B cell (primary cell): ENCODE measurements at regions not wholly inside any gene's neighbourhood (a gene's known extent, or its start where the extent isn't known, plus 50 kb on each side); places are given as distances from the start of the nearest gene placed in this dataset.

Source experiments
- ATAC-seq: fragments of 200-7000 bp; cut with Tn5 transposase; one replicate; pipeline ENCODE4 v1.10.0; 2021; ENCODE audit warnings: low read depth, mild to moderate bottlenecking, moderate number of reproducible peaks, moderate library complexity
- CTCF ChIA-PET: fragments of 350-600 bp; sonication (Branson Sonifier 250); formaldehyde crosslinking; loops from one replicate; lab custom pipeline; 2021; ENCODE audit warnings: antibody characterized with exemption, inconsistent platforms; lab: Charles Lee
- POLR2A ChIA-PET: fragments of 350-600 bp; sonication (Branson Sonifier 250); formaldehyde crosslinking; loops from one replicate; lab custom pipeline; 2021; ENCODE audit warnings: antibody characterized with exemption; lab: Charles Lee
- DNase-seq: peaks from one replicate; pipeline ENCODE4 v3.0.0; 2013
- H2AFZ ChIP-seq: 2 replicates; pipeline ENCODE4 v1.6.1; 2012; ENCODE audit warnings: mild to moderate bottlenecking, low read depth, low read length; ENCODE audit not compliant: insufficient read depth, poor library complexity, severe bottlenecking
- H3K27ac ChIP-seq, 2 donors: 1 replicate in 1 of 2; 2 replicates in 1 of 2; pipeline ENCODE4 v1.5.1; 2012 to 2013; ENCODE audit warnings: low read length in 2 of 2, mild to moderate bottlenecking in 2 of 2, moderate library complexity in 1 of 2
- H3K27me3 ChIP-seq, 4 experiments: fragments of 200-600 bp in 1 of 4; sonication (generic) in 1 of 4; replicated peaks in 1 of 4; 1 replicate in 2 of 4; 2 replicates in 2 of 4; pipeline versions ENCODE4 v1.6.1 to v1.7.0; 2013 to 2016; ENCODE audit warnings: low read length in 3 of 4, mild to moderate bottlenecking in 2 of 4, mixed read lengths in 1 of 4, moderate library complexity in 1 of 4; ENCODE audit not compliant: insufficient read depth in 4 of 4, control insufficient read depth in 3 of 4; ENCODE audit errors: control extremely low read depth in 1 of 4
- H3K36me3 ChIP-seq, 2 experiments: replicated peaks in 1 of 2; 1 replicate in 1 of 2; 2 replicates in 1 of 2; pipeline versions ENCODE4 v1.6.1 to v1.7.1; 2013; ENCODE audit warnings: low read length in 1 of 2; ENCODE audit not compliant: insufficient read depth in 2 of 2, control insufficient read depth in 1 of 2; ENCODE audit errors: control extremely low read depth in 1 of 2, extremely low read depth in 1 of 2
- H3K4me1 ChIP-seq, 2 donors: fragments of 200-600 bp in 1 of 2; sonication (generic) in 1 of 2; 1 replicate in 1 of 2; 2 replicates in 1 of 2; pipeline versions ENCODE4 v1.5.1 to v1.6.1; 2013 to 2017; ENCODE audit warnings: low read length in 2 of 2; ENCODE audit not compliant: control insufficient read depth in 2 of 2, insufficient read depth in 2 of 2
- H3K4me2 ChIP-seq: replicated peaks from 2 replicates; pipeline ENCODE3; 2012; ENCODE audit warnings: mild to moderate bottlenecking, low read depth, low read length; ENCODE audit not compliant: poor library complexity, severe bottlenecking
- H3K4me3 ChIP-seq, 5 experiments: fragments of 200-600 bp in 1 of 5; sonication (generic) in 1 of 5; 1 replicate in 3 of 5; 2 replicates in 2 of 5; pipeline versions ENCODE4 v1.5.1 to v1.7.0; 2011 to 2016; ENCODE audit warnings: low read length in 4 of 5, mild to moderate bottlenecking in 4 of 5, low read depth in 2 of 5, control low read depth in 1 of 5, moderate library complexity in 1 of 5; ENCODE audit not compliant: insufficient read depth in 1 of 5; ENCODE audit errors: control extremely low read depth in 1 of 5, extremely low read depth in 1 of 5
- H3K79me2 ChIP-seq: fragments of 200-600 bp; sonication (generic); one replicate; pipeline ENCODE4 v1.6.0; 2016; ENCODE audit warnings: low read length; ENCODE audit not compliant: control insufficient read depth, insufficient read depth
- H3K9ac ChIP-seq: fragments of 200-600 bp; sonication (generic); 2 replicates; pipeline ENCODE4 v1.6.1; 2017; ENCODE audit warnings: mild to moderate bottlenecking, low read length, moderate library complexity
- H3K9me3 ChIP-seq, 3 donors: one replicate each; pipeline versions ENCODE4 v1.6.1 to v1.7.1; 2013; ENCODE audit warnings: low read length in 2 of 3; ENCODE audit not compliant: control insufficient read depth in 2 of 3, insufficient read depth in 1 of 3; ENCODE audit errors: control extremely low read depth in 1 of 3
- H4K20me1 ChIP-seq: 2 replicates; pipeline ENCODE4 v1.6.0; 2012; ENCODE audit warnings: mild to moderate bottlenecking, low read length; ENCODE audit not compliant: insufficient read depth, control insufficient read depth, poor library complexity, severe bottlenecking
- H3K27ac Mint-ChIP-seq: one replicate; pipeline ENCODE4 v1.8.0; 2021; ENCODE audit warnings: mixed read lengths
- H3K27me3 Mint-ChIP-seq: one replicate; pipeline ENCODE4 v1.8.0; 2021; ENCODE audit warnings: mixed read lengths
- H3K4me1 Mint-ChIP-seq: one replicate; pipeline ENCODE4 v1.8.0; 2021; ENCODE audit warnings: mixed read lengths
- H3K4me3 Mint-ChIP-seq: one replicate; pipeline ENCODE4 v1.8.0; 2021; ENCODE audit warnings: mixed read lengths
- H3K9me3 Mint-ChIP-seq: one replicate; pipeline ENCODE4 v1.8.0; 2022; ENCODE audit warnings: mixed read lengths; ENCODE audit not compliant: insufficient read depth
- EZH2 ChIP-seq: IDR thresholded peaks from 2 replicates; pipeline ENCODE4 v1.6.1; 2012; ENCODE audit warnings: borderline replicate concordance, low read depth, mild to moderate bottlenecking, moderate library complexity, low read length; ENCODE audit not compliant: insufficient read depth, poor library complexity, severe bottlenecking
- WGBS: methylation state at CpG from one replicate; pipeline ENCODE4 v1.1.5; 2013; ENCODE audit warnings: missing lambda C conversion rate; ENCODE audit not compliant: insufficient coverage; 5-methylcytosine and 5-hydroxymethylcytosine counted together
- intact Hi-C: fragments of 100-400 bp; cut with micrococcal nuclease; formaldehyde crosslinking; loops from one replicate; pipeline ENCODE4 v1.10.0; 2022
- TF ChIP-seq, protein P1 (sequence below): fragments of 200-600 bp; IDR thresholded peaks from one replicate; pipeline ENCODE4 v1.8.0; 2022; ENCODE audit warnings: antibody characterized with exemption, mild to moderate bottlenecking

DNA sequence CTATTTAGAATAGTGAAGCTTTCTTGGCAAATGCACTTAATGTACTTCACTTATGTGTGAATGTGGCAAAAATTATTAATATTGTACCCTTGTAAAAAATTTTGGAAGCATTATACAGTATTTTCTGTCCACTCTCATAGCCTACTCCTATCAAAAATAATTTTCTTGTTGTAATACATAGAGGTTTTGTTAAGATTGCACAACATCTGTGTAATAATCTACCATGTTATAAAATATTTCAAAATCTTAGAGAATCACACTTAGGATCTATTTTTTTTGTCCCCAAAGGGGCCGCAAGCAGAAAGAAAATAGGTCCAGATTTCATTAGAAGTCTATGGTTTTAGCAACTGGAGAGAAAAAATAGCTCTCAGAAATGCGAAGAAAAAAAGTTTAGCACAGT, 945.9 kb downstream of the CDH18 start:
- H3K4me3 Mint-ChIP-seq: no peak overlapping the region
- ChIA-PET POLR2A (no interaction called here), CTCF (no interaction called here)
- H3K9ac ChIP-seq: no peak overlapping the region
- TF ChIP-seq EZH2: no peak
- TF ChIP-seq, protein P1, sequence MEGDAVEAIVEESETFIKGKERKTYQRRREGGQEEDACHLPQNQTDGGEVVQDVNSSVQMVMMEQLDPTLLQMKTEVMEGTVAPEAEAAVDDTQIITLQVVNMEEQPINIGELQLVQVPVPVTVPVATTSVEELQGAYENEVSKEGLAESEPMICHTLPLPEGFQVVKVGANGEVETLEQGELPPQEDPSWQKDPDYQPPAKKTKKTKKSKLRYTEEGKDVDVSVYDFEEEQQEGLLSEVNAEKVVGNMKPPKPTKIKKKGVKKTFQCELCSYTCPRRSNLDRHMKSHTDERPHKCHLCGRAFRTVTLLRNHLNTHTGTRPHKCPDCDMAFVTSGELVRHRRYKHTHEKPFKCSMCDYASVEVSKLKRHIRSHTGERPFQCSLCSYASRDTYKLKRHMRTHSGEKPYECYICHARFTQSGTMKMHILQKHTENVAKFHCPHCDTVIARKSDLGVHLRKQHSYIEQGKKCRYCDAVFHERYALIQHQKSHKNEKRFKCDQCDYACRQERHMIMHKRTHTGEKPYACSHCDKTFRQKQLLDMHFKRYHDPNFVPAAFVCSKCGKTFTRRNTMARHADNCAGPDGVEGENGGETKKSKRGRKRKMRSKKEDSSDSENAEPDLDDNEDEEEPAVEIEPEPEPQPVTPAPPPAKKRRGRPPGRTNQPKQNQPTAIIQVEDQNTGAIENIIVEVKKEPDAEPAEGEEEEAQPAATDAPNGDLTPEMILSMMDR: no peak
- no peak overlapping the region for H3K4me2 ChIP-seq
- H3K36me3 ChIP-seq: no peaks in the 10 kb centered on the region
- no peak overlapping the region for H2AFZ ChIP-seq
- DNase-seq (no peak), ATAC-seq (no peak)
- WGBS: no CpG with 5 or more reads among the region's 2 CpGs
- no peaks in the 10 kb centered on the region for H3K27me3 ChIP-seq
- no peaks in the 10 kb centered on the region for H3K4me1 ChIP-seq
- intact Hi-C loops: no loop called here
- no peak overlapping the region for H3K4me3 ChIP-seq
- H3K9me3 ChIP-seq: peaks cover 0 to 9% (median 0%) of the 10 kb centered on the region in 3 donors
- H3K27ac ChIP-seq: no peak overlapping the region
- H3K27ac Mint-ChIP-seq: no peak overlapping the region
- no peaks in the 10 kb centered on the region for H3K27me3 Mint-ChIP-seq
- no peaks in the 10 kb centered on the region for H4K20me1 ChIP-seq
- no peaks in the 10 kb centered on the region for H3K9me3 Mint-ChIP-seq
- H3K79me2 ChIP-seq: no peaks in the 10 kb centered on the region
- H3K4me1 Mint-ChIP-seq: no peaks in the 10 kb centered on the region

DNA sequence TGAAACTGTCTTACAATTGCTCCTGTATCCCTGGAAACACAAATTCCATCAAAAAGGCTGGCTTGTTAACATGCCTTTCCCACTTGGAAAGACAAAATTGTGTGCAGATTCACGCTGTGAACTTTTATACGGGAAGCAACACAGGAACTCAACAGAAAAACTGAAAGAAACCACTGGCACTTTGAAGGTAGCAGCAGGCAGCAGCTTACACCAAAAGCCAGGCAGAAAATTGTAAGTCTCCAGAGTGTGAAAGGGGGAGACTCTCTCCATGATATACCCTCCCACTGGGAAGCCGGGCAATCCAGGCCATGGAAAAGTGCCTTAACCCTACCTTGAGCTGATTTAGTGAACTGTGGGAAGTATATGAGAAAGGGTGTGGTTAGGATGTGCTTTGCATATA, 943.7 kb downstream of the CDH18 start:
- H2AFZ ChIP-seq: no peak overlapping the region
- H3K27ac Mint-ChIP-seq: no peak overlapping the region

More for the DNA sequence above, 943.7 kb downstream of the CDH18 start:
- no peak overlapping the region for H3K4me2 ChIP-seq
- H3K79me2 ChIP-seq: no peaks in the 10 kb centered on the region
- Mint-ChIP-seq H3K4me3 (no peak overlapping the region), H3K27me3 (no peaks in the 10 kb centered on the region), H3K9me3 (peaks cover 3% of the 10 kb centered on the region), H3K4me1 (no peaks in the 10 kb centered on the region)
- intact Hi-C loops: no loop called here
- no peak for DNase-seq
- no peaks in the 10 kb centered on the region for H3K36me3 ChIP-seq
- H3K4me1 ChIP-seq: no peaks in the 10 kb centered on the region
- ChIA-PET CTCF (no interaction called here), POLR2A (no interaction called here)
- WGBS: 63% methylated on average over 2 of the region's 3 CpGs
- H3K9ac ChIP-seq: no peak overlapping the region
- H4K20me1 ChIP-seq: no peaks in the 10 kb centered on the region
- no peaks in the 10 kb centered on the region for H3K27me3 ChIP-seq
- H3K27ac ChIP-seq: no peak overlapping the region
- no peak for ATAC-seq
- H3K4me3 ChIP-seq: no peak overlapping the region
- TF ChIP-seq EZH2: no peak
- TF ChIP-seq, protein P1: no peak
- peaks cover 0 to 9% (median 0%) of the 10 kb centered on the region in 3 donors for H3K9me3 ChIP-seq
